HCT116 (cell line): ENCODE measurements at regions not wholly inside any gene's neighbourhood (a gene's known extent, or its start where the extent isn't known, plus 50 kb on each side); places are given as distances from the start of the nearest gene placed in this dataset.

ENCODE experiments used
- ATAC-seq: fragments of 200-7000 bp; cut with Tn5 transposase; 2 replicates; pipeline ENCODE4 v1.9.1; 2020; ENCODE audit warnings: mild to moderate bottlenecking, moderate library complexity
- BruUV-seq: library from RNA; stranded (reverse); fragments of 400-500 nt; replicated peaks from 2 replicates; lab custom pipeline; 2021; lab: Mats Ljungman, UMichigan
- CTCF ChIA-PET: fragments of 300-600 bp; sonication (Branson Sonifier 250); formaldehyde crosslinking; loops from one replicate; lab custom pipeline; 2021; ENCODE audit warnings: antibody characterized with exemption; lab: Charles Lee
- POLR2A ChIA-PET: fragments of 300-600, 350-600 bp; sonication (Branson Sonifier 250); formaldehyde crosslinking; loops from one replicate; lab custom pipeline; 2021; ENCODE audit warnings: antibody characterized with exemption; lab: Charles Lee
- RAD21 ChIA-PET, 2 experiments: fragments of 300-600 bp; sonication (Branson Sonifier 250); formaldehyde crosslinking; loops; one replicate each; lab custom pipeline; 2023; ENCODE audit warnings: low total read pairs in 2 of 2; ENCODE audit not compliant: uncharacterized antibody in 2 of 2, unreplicated experiment in 2 of 2, low non-redundant PET in 1 of 2; lab: Charles Lee
- DNase-seq: peaks from one replicate; pipeline ENCODE4 v3.0.0-alpha.2; 2010; ENCODE audit warnings: low read depth, low spot score
- H2AFZ ChIP-seq: fragments of 200-600 bp; shearing (Covaris generic), sonication (generic); 2 replicates; pipeline ENCODE4 v1.6.1; 2017; ENCODE audit warnings: low read depth, mixed run types, mixed read lengths, antibody characterized with exemption, low read length; ENCODE audit not compliant: poor library complexity, severe bottlenecking
- H3K27ac ChIP-seq: 2 replicates; pipeline ENCODE4 v1.5.1; 2012; ENCODE audit warnings: low read depth, low read length
- H3K27me3 ChIP-seq: fragments of 200-600 bp; sonication (generic); 2 replicates; pipeline ENCODE4 v1.6.1; 2016; ENCODE audit warnings: mixed run types, low read length, mixed read lengths; ENCODE audit not compliant: insufficient read depth
- H3K36me3 ChIP-seq, 2 experiments: fragments of 200-500 bp in 1 of 2; fragments of 200-600 bp in 1 of 2; sonication (Bioruptor generic) in 1 of 2; sonication (generic) in 1 of 2; 2 replicates each; pipeline versions ENCODE4 v1.5.1 to v1.6.1; 2014 to 2016; ENCODE audit warnings: low read length in 2 of 2, inconsistent platforms in 1 of 2, mixed read lengths in 1 of 2, mixed run types in 1 of 2; ENCODE audit not compliant: insufficient read depth in 2 of 2, control insufficient read depth in 1 of 2
- H3K4me1 ChIP-seq, 2 experiments: fragments of 200-600 bp in 1 of 2; sonication (generic) in 1 of 2; 2 replicates each; pipeline versions ENCODE4 v1.5.1 to v1.6.1; 2012 to 2017; ENCODE audit warnings: low read length in 2 of 2, inconsistent platforms in 1 of 2, mild to moderate bottlenecking in 1 of 2, mixed read lengths in 1 of 2, mixed run types in 1 of 2, moderate library complexity in 1 of 2; ENCODE audit not compliant: insufficient read depth in 2 of 2, control insufficient read depth in 1 of 2
- H3K4me2 ChIP-seq: fragments of 200-600 bp; sonication (generic); 2 replicates; pipeline ENCODE4 v1.6.1; 2017; ENCODE audit warnings: mixed run types, low read length, mixed read lengths
- H3K4me3 ChIP-seq, 2 experiments: fragments of 200-600 bp in 1 of 2; sonication (generic) in 1 of 2; replicated peaks in 1 of 2; 2 replicates each; pipeline ENCODE4 v1.5.1; 2011 to 2016; ENCODE audit warnings: low read length in 2 of 2, control low read depth in 1 of 2, low read depth in 1 of 2, mild to moderate bottlenecking in 1 of 2, mixed read lengths in 1 of 2, mixed run types in 1 of 2
- H3K79me2 ChIP-seq: fragments of 200-600 bp; sonication (generic); 2 replicates; pipeline ENCODE4 v1.6.1; 2017; ENCODE audit warnings: mild to moderate bottlenecking, mixed run types, low read length, moderate library complexity, mixed read lengths; ENCODE audit not compliant: insufficient read depth
- H3K9ac ChIP-seq: fragments of 200-600 bp; sonication (generic); 2 replicates; pipeline ENCODE4 v1.6.1; 2016; ENCODE audit warnings: low read length, mixed read lengths
- H3K9me2 ChIP-seq: fragments of 200-600 bp; sonication (generic), shearing (Covaris generic); 2 replicates; pipeline ENCODE4 v1.6.1; 2017; ENCODE audit warnings: mixed run types, mild to moderate bottlenecking, moderate library complexity; ENCODE audit not compliant: insufficient read depth
- H3K9me3 ChIP-seq, 2 experiments: fragments of 200-500 bp in 1 of 2; fragments of 200-600 bp in 1 of 2; sonication (Bioruptor generic) in 1 of 2; sonication (generic) in 1 of 2; 2 replicates each; pipeline ENCODE4 v1.6.1; 2014 to 2017; ENCODE audit warnings: low read length in 2 of 2, mixed read lengths in 2 of 2, inconsistent platforms in 1 of 2, low read depth in 1 of 2, mild to moderate bottlenecking in 1 of 2, mixed run types in 1 of 2, moderate library complexity in 1 of 2; ENCODE audit not compliant: control insufficient read depth in 1 of 2, insufficient read depth in 1 of 2
- H4K20me1 ChIP-seq: fragments of 200-600 bp; sonication (generic), shearing (Covaris generic); 2 replicates; pipeline ENCODE4 v1.6.1; 2017; ENCODE audit warnings: mixed run types, mild to moderate bottlenecking, moderate library complexity; ENCODE audit not compliant: insufficient read depth
- CEBPB ChIP-seq: IDR thresholded peaks from 2 replicates; pipeline ENCODE4 v1.6.1; 2012; ENCODE audit warnings: low read depth
- EZH2 ChIP-seq: fragments of 200-600 bp; sonication (generic); IDR thresholded peaks from 2 replicates; pipeline ENCODE4 v1.6.1; 2017; ENCODE audit warnings: antibody characterized with exemption, mixed run types
- EZH2phosphoT487 ChIP-seq: fragments of 200-600 bp; IDR thresholded peaks from 2 replicates; pipeline ENCODE4 v1.6.1; 2018; ENCODE audit warnings: antibody characterized with exemption, borderline replicate concordance
- MAX ChIP-seq: IDR thresholded peaks from 2 replicates; pipeline ENCODE4 v1.6.1; 2012
- POLR2AphosphoS5 ChIP-seq: IDR thresholded peaks from 2 replicates; pipeline ENCODE4 v1.6.1; 2011; ENCODE audit warnings: mild to moderate bottlenecking, low read depth, low read length, moderate library complexity
- RAD21 ChIP-seq: IDR thresholded peaks from 2 replicates; pipeline ENCODE4 v1.6.1; 2012; ENCODE audit warnings: low read depth, mild to moderate bottlenecking
- SP1 ChIP-seq: IDR thresholded peaks from 2 replicates; pipeline ENCODE4 v1.6.1; 2012; ENCODE audit warnings: low read depth
- TCF7L2 ChIP-seq: IDR thresholded peaks from 2 replicates; pipeline ENCODE4 v1.7.0; 2011; ENCODE audit warnings: borderline replicate concordance, inconsistent platforms; ENCODE audit not compliant: insufficient read depth, insufficient read length; ENCODE audit errors: extremely low read depth
- ZFX ChIP-seq: fragments of 450-650 bp; IDR thresholded peaks from 2 replicates; pipeline ENCODE4 v1.6.1; 2017
- intact Hi-C: fragments of 100-400 bp; cut with micrococcal nuclease; formaldehyde crosslinking; loops from 2 replicates; pipeline ENCODE4 v1.10.0; 2022
- TF ChIP-seq, protein P1 (sequence below): IDR thresholded peaks from 2 replicates; pipeline ENCODE4 v1.6.1; 2012; ENCODE audit warnings: low read depth

DNA sequence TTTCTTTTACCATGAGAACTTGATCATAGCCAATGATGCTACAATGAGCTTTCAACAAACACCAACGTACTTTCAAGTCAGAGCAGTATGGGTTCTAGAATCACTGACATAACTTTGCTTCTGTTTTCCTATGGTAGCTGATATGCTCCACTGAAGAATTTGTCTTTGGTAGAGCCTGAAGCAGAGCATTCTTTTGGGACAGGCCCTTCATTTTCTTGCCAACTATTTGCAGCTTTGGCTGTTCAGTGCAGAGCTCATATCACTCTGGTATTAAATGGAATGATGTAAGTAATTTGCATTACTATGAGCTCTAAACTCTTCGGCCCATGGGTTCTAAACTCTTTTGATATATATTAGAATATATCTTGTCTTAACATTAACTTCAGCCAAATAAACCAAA lies 51.8 kb upstream of the APC start:
- H3K79me2 ChIP-seq, result no peaks in the 10 kb centered on the region
- no peak overlapping the region for H3K4me3 ChIP-seq
- no peak for DNase-seq
- no peak for ATAC-seq
- no peak overlapping the region for H3K4me2 ChIP-seq
- no peaks in the 10 kb centered on the region for H3K4me1 ChIP-seq
- no peak for TF ChIP-seq ZFX
- CTCF ChIA-PET, result no interaction called here
- H3K9me2 ChIP-seq, result no peaks in the 10 kb centered on the region
- H2AFZ ChIP-seq, result no peak overlapping the region
- H3K27ac ChIP-seq, result no peak overlapping the region
- RAD21 ChIA-PET, result no interaction called here
- no peak overlapping the region for H3K9ac ChIP-seq
- BruUV-seq, result no TSS peak
- POLR2A ChIA-PET, result no interaction called here
- no peaks in the 10 kb centered on the region for H3K36me3 ChIP-seq
- intact Hi-C loops, result no loop called here
- no peaks in the 10 kb centered on the region for H3K27me3 ChIP-seq
- H4K20me1 ChIP-seq, result no peaks in the 10 kb centered on the region
- H3K9me3 ChIP-seq, result no peaks in the 10 kb centered on the region

DNA sequence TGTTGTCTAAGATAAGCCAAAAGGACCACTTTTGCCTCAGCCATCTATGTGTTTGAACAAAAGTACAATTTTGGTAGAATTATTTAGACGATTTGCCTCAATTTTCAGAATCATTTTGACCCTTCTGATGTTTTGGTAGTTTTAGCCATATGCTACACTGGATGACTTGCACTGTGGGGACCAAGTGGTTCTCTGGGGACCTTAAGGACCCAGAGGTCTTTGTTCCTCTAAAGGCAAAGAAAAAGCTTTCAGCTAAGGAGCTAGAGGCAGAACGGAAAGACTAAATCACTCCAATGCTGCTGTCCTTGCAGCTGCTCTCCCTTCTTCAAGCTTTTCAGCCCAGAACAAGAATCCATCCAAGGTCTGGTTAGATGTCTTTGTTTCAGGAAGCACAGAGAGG lies 51.0 kb upstream of the APC start:
- TF ChIP-seq EZH2, result no peak
- no peak for TF ChIP-seq CEBPB
- TF ChIP-seq MAX, result no peak
- TF ChIP-seq, all 23 proteins: peak for 0
- no peak overlapping the region for H3K4me3 ChIP-seq
- no peak overlapping the region for H2AFZ ChIP-seq

DNA sequence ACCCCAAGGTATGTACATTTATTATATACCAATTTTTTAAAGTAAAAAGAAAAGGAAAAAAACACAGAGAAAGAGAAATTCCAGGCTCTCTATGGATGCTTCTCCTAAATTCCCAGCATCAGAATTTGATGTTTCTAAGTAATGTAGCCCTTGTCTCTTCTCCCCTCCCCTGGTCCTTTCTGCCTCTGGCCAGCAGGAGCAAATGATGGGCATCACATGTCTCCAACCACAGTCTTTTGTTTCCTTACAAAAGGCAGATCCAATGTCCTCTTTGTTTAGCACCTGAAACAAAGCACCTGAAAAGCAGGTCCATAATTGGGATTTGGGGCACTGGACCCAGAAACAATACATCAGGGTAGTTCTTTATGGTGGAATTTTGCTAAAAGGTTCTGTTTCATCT lies 50.4 kb upstream of the APC start:
- no peaks in the 10 kb centered on the region for H4K20me1 ChIP-seq
- intact Hi-C loops, result no loop called here
- no peak overlapping the region for H3K27ac ChIP-seq
- ATAC-seq (no peak), DNase-seq (no peak)
- no peak overlapping the region for H3K9ac ChIP-seq
- RAD21 ChIA-PET, result no interaction called here
- no peak overlapping the region for H3K4me3 ChIP-seq
- no peaks in the 10 kb centered on the region for H3K4me1 ChIP-seq
- H3K4me2 ChIP-seq, result no peak overlapping the region
- H3K9me3 ChIP-seq, result no peaks in the 10 kb centered on the region
- CTCF ChIA-PET, result no interaction called here
- no TSS peak for BruUV-seq
- no peaks in the 10 kb centered on the region for H3K9me2 ChIP-seq
- H2AFZ ChIP-seq, result no peak overlapping the region
- no peaks in the 10 kb centered on the region for H3K79me2 ChIP-seq
- no peaks in the 10 kb centered on the region for H3K36me3 ChIP-seq
- POLR2A ChIA-PET, result no interaction called here
- H3K27me3 ChIP-seq, result no peaks in the 10 kb centered on the region
- TF ChIP-seq EZH2phosphoT487 (no peak), EZH2 (no peak), TCF7L2 (no peak), CEBPB (no peak), ZFX (no peak), MAX (no peak), POLR2AphosphoS5 (no peak), RAD21 (no peak), SP1 (no peak)
- TF ChIP-seq, protein P1, sequence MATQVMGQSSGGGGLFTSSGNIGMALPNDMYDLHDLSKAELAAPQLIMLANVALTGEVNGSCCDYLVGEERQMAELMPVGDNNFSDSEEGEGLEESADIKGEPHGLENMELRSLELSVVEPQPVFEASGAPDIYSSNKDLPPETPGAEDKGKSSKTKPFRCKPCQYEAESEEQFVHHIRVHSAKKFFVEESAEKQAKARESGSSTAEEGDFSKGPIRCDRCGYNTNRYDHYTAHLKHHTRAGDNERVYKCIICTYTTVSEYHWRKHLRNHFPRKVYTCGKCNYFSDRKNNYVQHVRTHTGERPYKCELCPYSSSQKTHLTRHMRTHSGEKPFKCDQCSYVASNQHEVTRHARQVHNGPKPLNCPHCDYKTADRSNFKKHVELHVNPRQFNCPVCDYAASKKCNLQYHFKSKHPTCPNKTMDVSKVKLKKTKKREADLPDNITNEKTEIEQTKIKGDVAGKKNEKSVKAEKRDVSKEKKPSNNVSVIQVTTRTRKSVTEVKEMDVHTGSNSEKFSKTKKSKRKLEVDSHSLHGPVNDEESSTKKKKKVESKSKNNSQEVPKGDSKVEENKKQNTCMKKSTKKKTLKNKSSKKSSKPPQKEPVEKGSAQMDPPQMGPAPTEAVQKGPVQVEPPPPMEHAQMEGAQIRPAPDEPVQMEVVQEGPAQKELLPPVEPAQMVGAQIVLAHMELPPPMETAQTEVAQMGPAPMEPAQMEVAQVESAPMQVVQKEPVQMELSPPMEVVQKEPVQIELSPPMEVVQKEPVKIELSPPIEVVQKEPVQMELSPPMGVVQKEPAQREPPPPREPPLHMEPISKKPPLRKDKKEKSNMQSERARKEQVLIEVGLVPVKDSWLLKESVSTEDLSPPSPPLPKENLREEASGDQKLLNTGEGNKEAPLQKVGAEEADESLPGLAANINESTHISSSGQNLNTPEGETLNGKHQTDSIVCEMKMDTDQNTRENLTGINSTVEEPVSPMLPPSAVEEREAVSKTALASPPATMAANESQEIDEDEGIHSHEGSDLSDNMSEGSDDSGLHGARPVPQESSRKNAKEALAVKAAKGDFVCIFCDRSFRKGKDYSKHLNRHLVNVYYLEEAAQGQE, result no peak

More for the DNA sequence above, 51.0 kb upstream of the APC start:
- H3K79me2 ChIP-seq, result no peaks in the 10 kb centered on the region
- ChIA-PET RAD21 (no interaction called here), CTCF (no interaction called here), POLR2A (no interaction called here)
- H4K20me1 ChIP-seq, result no peaks in the 10 kb centered on the region
- H3K4me2 ChIP-seq, result no peak overlapping the region
- H3K9me2 ChIP-seq, result no peaks in the 10 kb centered on the region
- H3K9me3 ChIP-seq, result no peaks in the 10 kb centered on the region
- H3K27me3 ChIP-seq, result no peaks in the 10 kb centered on the region
- no TSS peak for BruUV-seq
- ATAC-seq (no peak), DNase-seq (no peak)
- H3K9ac ChIP-seq, result no peak overlapping the region
- intact Hi-C loops, result no loop called here
- H3K27ac ChIP-seq, result no peak overlapping the region
- no peaks in the 10 kb centered on the region for H3K4me1 ChIP-seq
- no peaks in the 10 kb centered on the region for H3K36me3 ChIP-seq
